Sigmoid colon (tissue), 4 donors: ENCODE measurements at regions not wholly inside any gene's neighbourhood (a gene's known extent, or its start where the extent isn't known, plus 50 kb on each side); places are given as distances from the start of the nearest gene placed in this dataset.

Source experiments
- CTCF ChIP-seq, 4 experiments: fragments of 450-650 bp in 3 of 4; fragments of 200-600 bp in 1 of 4; IDR thresholded peaks; one replicate each; pipeline ENCODE4 v1.5.1; 2016 to 2019; ENCODE audit warnings: antibody characterized with exemption in 4 of 4, mild to moderate bottlenecking in 3 of 4, moderate library complexity in 2 of 4
- POLR2A ChIP-seq, 2 donors: fragments of 450-650 bp; IDR thresholded peaks; one replicate each; pipeline ENCODE4 v1.6.1; 2016; ENCODE audit warnings: antibody characterized with exemption in 2 of 2, mild to moderate bottlenecking in 2 of 2, moderate library complexity in 2 of 2
- POLR2AphosphoS5 ChIP-seq, 4 donors: sonication (generic); formaldehyde crosslinking; IDR thresholded peaks; one replicate each; pipeline ENCODE4 v1.6.1; 2017; ENCODE audit warnings: antibody characterized with exemption in 4 of 4

- TF ChIP-seq POLR2A (IDR thresholded peaks at IDR 0.05) (no peak), CTCF (IDR thresholded peaks at IDR 0.05) (no peak), POLR2AphosphoS5 (IDR thresholded peaks at IDR 0.05) (no peak)
These were observed 164.7 kb upstream of the TBX3 start for GRCh38 chr12:114848666-114849065.
